ENCODE measurements at regions not wholly inside any gene's neighbourhood (a gene's known extent, or its start where the extent isn't known, plus 50 kb on each side); places are given as distances from the start of the nearest gene placed in this dataset.
"Not testable (repeated sequence)": the region's sequence is repeated elsewhere in the genome, so short reads cannot be mapped to it uniquely, and the experiment has no call there.

- H3K9me3 ChIP-seq = peaks cover 0 to 10% (median 4%) of the 10 kb centered on the region in 4 donors
- H3K4me1 ChIP-seq = no peaks in the 10 kb centered on the region
- H3K4me3 ChIP-seq = no peak overlapping the region
- no peak for TF ChIP-seq EP300 (IDR thresholded peaks at IDR 0.05)
- no peak for TF ChIP-seq POLR2AphosphoS5 (IDR thresholded peaks at IDR 0.05)
- no peak for TF ChIP-seq POLR2A (IDR thresholded peaks at IDR 0.05; ENCODE audit: low read depth)
- no peak for TF ChIP-seq CTCF (IDR thresholded peaks at IDR 0.05)
- peaks cover 0 to 5% (median 0%) of the 10 kb centered on the region in 4 donors for H3K27me3 ChIP-seq
- no peaks in the 10 kb centered on the region for H3K36me3 ChIP-seq
- intact Hi-C loops (cut with DNase I) = no loop called here
- H3K27ac ChIP-seq (replicated peaks in 1 of 4) = no peak overlapping the region
- WGBS = 87% methylated on average over 5 of the region's 5 CpGs
- DNase-seq (ENCODE audit: extremely low spot score) = no peak
Measured at GRCh38 chr14:101292448-101292847, 268.8 kb upstream of the DIO3 start.

GRCh38 chr14:101293605-101294004 lies 267.7 kb upstream of the DIO3 start:
- Histone ChIP-seq H3K36me3 (no peaks in the 10 kb centered on the region), H3K27ac (replicated peaks in 1 of 4) (no peak overlapping the region), H3K27me3 (no peaks in the 10 kb centered on the region), H3K4me1 (no peaks in the 10 kb centered on the region), H3K9me3 (peaks cover 0 to 18% (median 8%) of the 10 kb centered on the region in 4 donors), H3K4me3 (no peak overlapping the region)
- intact Hi-C loops (cut with DNase I) = no loop called here
- no peak for TF ChIP-seq POLR2AphosphoS5 (IDR thresholded peaks at IDR 0.05)
- no peak for TF ChIP-seq EP300 (IDR thresholded peaks at IDR 0.05)
- TF ChIP-seq CTCF (IDR thresholded peaks at IDR 0.05) = no peak
- TF ChIP-seq POLR2A (IDR thresholded peaks at IDR 0.05; ENCODE audit: low read depth) = no peak
- no peak for DNase-seq (ENCODE audit: extremely low spot score)

GRCh38 chr14:101294136-101294535 lies 267.2 kb upstream of the DIO3 start:
- H3K27me3 ChIP-seq = no peaks in the 10 kb centered on the region
- no peaks in the 10 kb centered on the region for H3K4me1 ChIP-seq
- intact Hi-C loops (cut with DNase I) = no loop called here
- no peak overlapping the region for H3K4me3 ChIP-seq
- H3K27ac ChIP-seq (replicated peaks in 1 of 4) = no peak overlapping the region
- DNase-seq (ENCODE audit: extremely low spot score) = no peak
- peaks cover 0 to 18% (median 8%) of the 10 kb centered on the region in 4 donors for H3K9me3 ChIP-seq
- 94% methylated on average over 1 of the region's 1 CpG for WGBS
- TF ChIP-seq POLR2A (IDR thresholded peaks at IDR 0.05; ENCODE audit: low read depth) (no peak), EP300 (IDR thresholded peaks at IDR 0.05) (no peak), CTCF (IDR thresholded peaks at IDR 0.05) (no peak), POLR2AphosphoS5 (IDR thresholded peaks at IDR 0.05) (no peak)
- H3K36me3 ChIP-seq = no peaks in the 10 kb centered on the region

- H3K36me3 ChIP-seq; H3K4me3 ChIP-seq; H3K27me3 ChIP-seq; intact Hi-C loops (cut with DNase I); H3K27ac ChIP-seq (replicated peaks in 1 of 4); DNase-seq (ENCODE audit: extremely low spot score); H3K4me1 ChIP-seq: not testable (repeated sequence)
- peaks cover 0 to 18% (median 8%) of the 10 kb centered on the region in 4 donors for H3K9me3 ChIP-seq
- 61% methylated on average over 4 of the region's 4 CpGs for WGBS
Measured at GRCh38 chr14:101299781-101300180, 261.5 kb upstream of the DIO3 start.

GRCh38 chr14:101301011-101301410 lies 260.3 kb upstream of the DIO3 start:
- WGBS = 52% methylated on average over 2 of the region's 2 CpGs
- intact Hi-C loops (cut with DNase I) = no loop called here

GRCh38 chr14:101307162-101307561 lies 254.1 kb upstream of the DIO3 start:
- H3K4me1 ChIP-seq; intact Hi-C loops (cut with DNase I); H3K9me3 ChIP-seq; H3K4me3 ChIP-seq; H3K27ac ChIP-seq (replicated peaks in 1 of 4); H3K27me3 ChIP-seq; H3K36me3 ChIP-seq: not testable (repeated sequence)
- WGBS = 100% methylated on average over 2 of the region's 2 CpGs
- DNase-seq (ENCODE audit: extremely low spot score) = peak; percentile 45

More at GRCh38 chr14:101301011-101301410, 260.3 kb upstream of the DIO3 start:
- H3K36me3 ChIP-seq = no peaks in the 10 kb centered on the region
- H3K4me3 ChIP-seq = no peak overlapping the region
- DNase-seq (ENCODE audit: extremely low spot score) = peak; percentile 12
- no peaks in the 10 kb centered on the region for H3K27me3 ChIP-seq
- no peaks in the 10 kb centered on the region for H3K4me1 ChIP-seq
- H3K9me3 ChIP-seq = peaks cover 0 to 18% (median 8%) of the 10 kb centered on the region in 4 donors
- H3K27ac ChIP-seq (replicated peaks in 1 of 4) = no peak overlapping the region
- no peak for TF ChIP-seq CTCF (IDR thresholded peaks at IDR 0.05)
- TF ChIP-seq POLR2AphosphoS5 (IDR thresholded peaks at IDR 0.05) = no peak
- TF ChIP-seq POLR2A (IDR thresholded peaks at IDR 0.05; ENCODE audit: low read depth) = no peak
- TF ChIP-seq EP300 (IDR thresholded peaks at IDR 0.05) = no peak

- H3K36me3 ChIP-seq; intact Hi-C loops (cut with DNase I); H3K4me1 ChIP-seq; H3K27ac ChIP-seq (replicated peaks in 1 of 4); H3K27me3 ChIP-seq; H3K4me3 ChIP-seq: not testable (repeated sequence)
- 74% methylated on average over 7 of the region's 7 CpGs for WGBS
- H3K9me3 ChIP-seq = peaks cover 0 to 11% (median 4%) of the 10 kb centered on the region in 4 donors
- peak; percentile 79 for DNase-seq (ENCODE audit: extremely low spot score)
Measured at GRCh38 chr14:101311186-101311585, 250.1 kb upstream of the DIO3 start.
